Gastroesophageal sphincter (tissue), 4 donors: ENCODE measurements at regions not wholly inside any gene's neighbourhood (a gene's known extent, or its start where the extent isn't known, plus 50 kb on each side); places are given as distances from the start of the nearest gene placed in this dataset.
"Not testable (repeated sequence)": the region's sequence is repeated elsewhere in the genome, so short reads cannot be mapped to it uniquely, and the experiment has no call there.

Experiments
- ATAC-seq: fragments of 150-250 bp; one replicate; pipeline ENCODE4 v1.9.1; 2016; ENCODE audit warnings: mild to moderate bottlenecking, moderate library complexity
- H3K27ac ChIP-seq, 4 donors: fragments of 200-600 bp; sonication (generic) in 3 of 4; 1 replicate in 3 of 4; 2 replicates in 1 of 4; pipeline ENCODE4 v1.5.1; 2016 to 2019
- H3K27me3 ChIP-seq: fragments of 200-600 bp; sonication (generic); one replicate; pipeline ENCODE4 v1.5.1; 2019
- H3K36me3 ChIP-seq, 2 donors: fragments of 200-600 bp; sonication (generic); one replicate each; pipeline ENCODE4 v1.5.1; 2019; ENCODE audit warnings: control low read depth in 1 of 2
- H3K4me1 ChIP-seq, 3 donors: fragments of 200-600 bp; sonication (generic); 1 replicate in 2 of 3; 2 replicates in 1 of 3; pipeline ENCODE4 v1.5.1; 2016 to 2019; ENCODE audit warnings: control low read depth in 2 of 3
- H3K4me3 ChIP-seq, 2 donors: fragments of 200-600 bp; sonication (generic); one replicate each; pipeline ENCODE4 v1.5.1; 2019; ENCODE audit warnings: mild to moderate bottlenecking in 1 of 2, moderate library complexity in 1 of 2
- H3K9me3 ChIP-seq, 3 donors: fragments of 200-600 bp; sonication (generic); one replicate each; pipeline ENCODE4 v1.5.1; 2017 to 2019; ENCODE audit warnings: control low read depth in 2 of 3
- CTCF ChIP-seq, 4 experiments: fragments of 200-600 bp in 2 of 4; fragments of 450-650 bp in 2 of 4; sonication (generic) in 1 of 4; IDR thresholded peaks; one replicate each; pipeline ENCODE4 v1.5.1; 2017 to 2019; ENCODE audit warnings: antibody characterized with exemption in 4 of 4, mild to moderate bottlenecking in 2 of 4, moderate library complexity in 2 of 4
- EP300 ChIP-seq: sonication (generic); formaldehyde crosslinking; IDR thresholded peaks from one replicate; pipeline ENCODE4 v1.6.1; 2017; ENCODE audit warnings: antibody characterized with exemption, mild to moderate bottlenecking
- POLR2A ChIP-seq, 2 donors: fragments of 450-650 bp; IDR thresholded peaks; one replicate each; pipeline ENCODE4 v1.6.1; 2017; ENCODE audit warnings: antibody characterized with exemption in 2 of 2, mild to moderate bottlenecking in 2 of 2, moderate library complexity in 1 of 2
- POLR2AphosphoS5 ChIP-seq: sonication (generic); formaldehyde crosslinking; IDR thresholded peaks from one replicate; pipeline ENCODE4 v1.6.1; 2017; ENCODE audit warnings: antibody characterized with exemption
- WGBS, 2 donors: methylation state at CpG; one replicate each; pipeline ENCODE4 v1.1.5; 2018; ENCODE audit warnings: low coverage in 1 of 2; 5-methylcytosine and 5-hydroxymethylcytosine counted together

- Histone ChIP-seq H3K4me1 (no peaks in the 10 kb centered on the region), H3K27ac (peak overlapping the region in 2 of 4 donors; percentile 31 to 53), H3K27me3 (no peaks in the 10 kb centered on the region), H3K36me3 (no peaks in the 10 kb centered on the region), H3K9me3 (no peaks in the 10 kb centered on the region), H3K4me3 (no peak overlapping the region)
- TF ChIP-seq CTCF (IDR thresholded peaks at IDR 0.05) = no peak
- no peak for TF ChIP-seq EP300
- no peak for TF ChIP-seq POLR2A (IDR thresholded peaks at IDR 0.05)
- TF ChIP-seq POLR2AphosphoS5 = no peak
- WGBS, 2 donors = 46% methylated on average over 4 of the region's 4 CpGs
- peak; percentile 88 for ATAC-seq
These were observed 198.7 kb upstream of the ADAMTS3 start for GRCh38 chr4:72767618-72768302.

GRCh38 chr4:72765788-72766187 lies 196.8 kb upstream of the ADAMTS3 start:
- not testable (repeated sequence) for H3K4me1 ChIP-seq, H3K36me3 ChIP-seq, ATAC-seq, H3K9me3 ChIP-seq, H3K27ac ChIP-seq, H3K4me3 ChIP-seq, H3K27me3 ChIP-seq
- no CpG with 5 or more reads among the region's 19 CpGs for WGBS, 2 donors

GRCh38 chr4:72761368-72762038 lies 192.5 kb upstream of the ADAMTS3 start:
- H3K4me3 ChIP-seq = no peak overlapping the region
- no peak for ATAC-seq
- no peak for TF ChIP-seq CTCF (IDR thresholded peaks at IDR 0.05)
- no peak for TF ChIP-seq POLR2AphosphoS5
- no peak for TF ChIP-seq POLR2A (IDR thresholded peaks at IDR 0.05)
- no peak for TF ChIP-seq EP300
- H3K4me1 ChIP-seq = no peaks in the 10 kb centered on the region
- H3K9me3 ChIP-seq = no peaks in the 10 kb centered on the region
- H3K36me3 ChIP-seq = no peaks in the 10 kb centered on the region
- H3K27ac ChIP-seq = no peak overlapping the region
- H3K27me3 ChIP-seq = no peaks in the 10 kb centered on the region
- 33 to 45% methylated on average over 5 of the region's 5 CpGs for WGBS, 2 donors

- peaks cover 0 to 34% (median 0%) of the 10 kb centered on the region in 3 donors for H3K9me3 ChIP-seq
- not testable (repeated sequence) for ATAC-seq, H3K36me3 ChIP-seq, H3K27me3 ChIP-seq, H3K4me3 ChIP-seq, H3K27ac ChIP-seq, H3K4me1 ChIP-seq
These were observed 184.4 kb upstream of the ADAMTS3 start for GRCh38 chr4:72753414-72753813.

GRCh38 chr4:72744103-72744725 lies 175.2 kb upstream of the ADAMTS3 start:
- 100% methylated on average over 1 of the region's 1 CpG; no CpG with 5 or more reads in 1 of the 2 donors for WGBS, 2 donors
- Histone ChIP-seq H3K4me3 (no peak overlapping the region), H3K4me1 (no peaks in the 10 kb centered on the region), H3K36me3 (no peaks in the 10 kb centered on the region), H3K9me3 (no peaks in the 10 kb centered on the region), H3K27ac (no peak overlapping the region), H3K27me3 (no peaks in the 10 kb centered on the region)
- no peak for ATAC-seq
- TF ChIP-seq POLR2A (IDR thresholded peaks at IDR 0.05) = no peak

GRCh38 chr4:72743078-72743477 lies 174.1 kb upstream of the ADAMTS3 start:
- no peaks in the 10 kb centered on the region for H3K36me3 ChIP-seq
- 76% methylated on average over 2 of the region's 2 CpGs; no CpG with 5 or more reads in 1 of the 2 donors for WGBS, 2 donors
- no peak overlapping the region for H3K27ac ChIP-seq
- no peak for TF ChIP-seq POLR2A (IDR thresholded peaks at IDR 0.05)
- no peak for TF ChIP-seq POLR2AphosphoS5
- TF ChIP-seq CTCF (IDR thresholded peaks at IDR 0.05) = no peak
- no peak for TF ChIP-seq EP300
- no peaks in the 10 kb centered on the region for H3K4me1 ChIP-seq
- ATAC-seq = no peak
- H3K27me3 ChIP-seq = no peaks in the 10 kb centered on the region
- no peaks in the 10 kb centered on the region for H3K9me3 ChIP-seq
- no peak overlapping the region for H3K4me3 ChIP-seq
